Femur (tissue), 1 donor: ENCODE measurements at regions not wholly inside any gene's neighbourhood (a gene's known extent, or its start where the extent isn't known, plus 50 kb on each side); places are given as distances from the start of the nearest gene placed in this dataset.
A peak's percentile ranks its signal among the peaks of the same experiment; 100 is the strongest.
"Not testable (repeated sequence)": the region's sequence is repeated elsewhere in the genome, so short reads cannot be mapped to it uniquely, and the experiment has no call there.

ENCODE experiments used
- DNase-seq: peaks from one replicate; pipeline ENCODE4 v3.0.0-alpha.2; 2017

GRCh38 chr12:97616946-97617345 lies 154.3 kb downstream of the RMST start:
- no peak for DNase-seq

- no peak for DNase-seq
Measured at GRCh38 chr12:97628962-97629361, 166.4 kb downstream of the RMST start.

DNA sequence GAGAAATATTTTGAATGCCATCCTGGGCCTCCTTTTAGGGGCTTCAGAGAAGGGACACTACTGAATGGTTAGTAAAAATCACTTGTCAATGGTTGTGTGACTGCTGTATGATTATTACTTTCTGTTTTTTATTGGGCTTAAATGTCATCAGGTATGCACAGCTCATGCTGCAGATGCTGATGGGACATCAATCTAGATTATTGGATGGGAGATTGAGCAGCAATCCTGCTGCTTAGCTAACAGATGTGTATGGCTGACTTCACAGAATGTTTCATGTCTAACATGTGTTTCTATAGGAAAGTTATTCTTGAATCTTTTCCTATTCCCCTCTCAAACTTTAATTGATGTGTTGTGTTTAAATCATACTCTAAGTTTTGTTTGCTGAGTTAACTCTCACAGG lies 166.8 kb downstream of the RMST start:
- DNase-seq: no peak

DNA sequence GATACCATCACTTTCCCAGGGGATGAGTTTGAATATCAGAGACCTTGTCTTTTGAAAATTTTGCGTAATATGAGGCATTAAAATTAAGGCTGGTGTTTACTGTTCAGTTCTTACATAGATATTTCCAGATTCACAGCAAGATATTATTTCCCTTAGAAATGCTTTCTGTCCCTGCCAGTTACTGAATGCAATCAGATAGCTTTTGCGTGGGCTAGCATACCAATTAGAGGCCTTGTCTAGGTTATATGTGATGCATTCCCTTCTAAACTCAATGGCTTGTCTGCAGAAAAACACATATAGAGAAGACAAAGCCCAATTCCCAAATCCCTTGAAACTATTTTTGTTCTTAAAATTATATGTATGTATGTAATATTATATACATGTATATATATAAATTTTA lies 167.8 kb downstream of the RMST start:
- DNase-seq: no peak

DNA sequence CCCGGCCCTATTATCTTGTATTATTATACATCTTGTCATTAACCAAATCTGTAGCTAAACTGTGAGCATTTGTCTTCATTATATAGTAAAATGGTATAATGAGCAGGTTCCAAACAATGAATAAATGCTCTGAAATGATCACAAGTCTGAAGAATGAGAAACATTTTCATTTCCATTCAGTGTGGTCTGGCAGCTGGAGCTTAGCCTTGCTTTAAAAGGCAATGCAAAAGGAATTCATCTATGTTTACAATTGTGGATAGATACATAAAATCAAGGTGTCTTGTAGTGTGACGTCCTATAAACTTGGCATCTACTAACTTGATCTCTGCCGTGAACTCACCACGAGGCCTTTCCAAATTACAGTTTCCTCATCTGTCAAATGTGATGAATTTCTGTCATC lies 168.3 kb downstream of the RMST start:
- no peak for DNase-seq

GRCh38 chr12:97637770-97638169 lies 175.2 kb downstream of the RMST start:
- DNase-seq: no peak

- no peak for DNase-seq
Measured at GRCh38 chr12:97638739-97639138, 176.1 kb downstream of the RMST start.

DNA sequence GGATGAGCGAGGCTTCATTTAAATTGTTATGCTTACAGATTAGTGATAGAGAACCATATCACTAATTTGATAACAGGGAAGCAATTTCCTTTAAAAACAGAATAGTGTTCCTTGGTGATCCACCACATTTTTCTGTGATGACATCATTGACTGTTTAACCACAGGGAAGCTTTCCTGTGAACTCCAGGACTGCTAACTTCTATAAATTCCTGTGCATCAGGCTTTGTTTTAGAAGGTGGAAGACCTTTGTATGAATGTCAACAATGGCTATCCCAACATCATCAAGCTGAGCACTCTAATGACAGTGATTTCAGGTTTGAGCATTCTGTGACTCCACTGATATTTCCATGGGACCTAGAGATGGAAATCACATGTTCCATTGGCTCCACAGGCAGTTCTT lies 177.1 kb downstream of the RMST start:
- DNase-seq: no peak

DNA sequence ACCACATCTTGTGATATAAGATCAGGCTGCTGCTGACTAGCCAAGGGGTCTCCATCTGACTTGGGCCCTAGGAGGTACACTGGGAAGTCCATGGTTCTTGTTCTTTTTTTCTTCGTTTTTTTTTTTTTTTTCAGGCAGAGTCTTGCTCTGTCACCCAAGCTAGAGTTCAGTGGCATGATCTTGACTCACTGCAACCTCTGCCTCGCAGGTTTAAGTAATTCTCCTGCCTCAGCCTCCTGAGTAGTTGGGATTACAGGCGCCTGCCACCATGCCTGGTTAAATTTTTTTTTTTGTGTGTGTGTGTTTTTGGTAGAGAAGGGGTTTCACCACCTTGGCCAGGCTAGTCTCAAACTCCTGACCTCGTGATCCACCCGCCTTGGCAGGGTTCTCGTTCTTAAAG lies 178.2 kb downstream of the RMST start:
- DNase-seq: no peak

DNA sequence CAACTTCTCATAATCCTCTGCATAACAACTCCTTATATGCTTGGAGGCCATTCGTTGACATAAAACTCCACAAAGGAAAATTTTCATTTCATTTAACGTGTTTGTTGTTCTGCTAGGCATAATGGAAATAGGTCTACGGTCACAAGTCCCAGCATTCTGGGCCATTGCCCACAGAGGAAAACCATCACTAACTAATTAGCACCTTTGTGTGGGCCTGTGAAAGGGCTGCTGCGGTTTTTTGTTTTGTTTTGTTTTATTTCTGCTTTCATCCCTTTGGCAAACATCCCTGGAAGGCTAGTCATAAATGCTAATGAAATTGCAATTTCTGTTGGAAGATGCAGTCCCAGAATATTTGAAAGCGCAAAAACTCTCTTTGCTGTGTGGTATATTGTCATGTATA lies 180.3 kb downstream of the RMST start:
- no peak for DNase-seq

DNA sequence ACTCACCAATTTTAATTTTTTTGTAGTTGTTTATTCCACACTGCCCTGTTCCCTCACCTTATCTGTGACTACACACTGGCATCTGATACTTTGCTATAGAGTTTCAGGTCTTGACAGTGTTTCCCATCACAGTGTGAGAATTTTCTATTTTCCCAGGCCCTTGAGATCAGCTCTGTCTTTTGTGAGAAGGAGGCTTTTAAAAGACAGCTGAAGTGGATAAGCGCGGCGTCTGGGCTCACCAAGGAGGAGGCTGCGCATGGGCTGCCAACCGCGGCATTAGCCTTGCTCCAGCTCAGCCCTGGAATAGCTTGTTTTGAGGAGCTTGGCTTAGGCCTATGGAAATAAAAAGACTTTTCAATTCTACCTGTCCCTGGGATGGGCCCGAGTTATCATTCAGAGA lies 181.3 kb downstream of the RMST start:
- no peak for DNase-seq

DNA sequence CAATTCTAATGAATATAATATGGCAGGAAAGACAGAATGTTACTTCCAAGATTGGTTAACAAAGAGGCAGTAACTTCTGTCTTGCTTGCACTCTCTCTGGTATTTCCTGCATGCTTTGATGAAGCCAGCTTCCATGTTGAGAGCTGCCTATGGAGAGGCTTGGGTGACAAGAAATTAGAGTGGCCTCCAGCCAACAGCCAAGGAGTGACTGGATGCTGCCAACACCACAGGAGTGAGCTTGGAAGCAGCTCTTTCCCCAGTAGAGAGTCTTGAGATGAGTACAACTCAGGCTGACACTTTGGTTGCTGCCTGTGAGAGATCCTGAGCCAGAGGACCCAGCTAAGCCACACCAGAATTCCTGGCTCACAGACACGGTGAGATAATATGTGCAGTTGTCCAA lies 183.1 kb downstream of the RMST start:
- peak; percentile 22 for DNase-seq

GRCh38 chr12:97647142-97647541 lies 184.5 kb downstream of the RMST start:
- no peak for DNase-seq

DNA sequence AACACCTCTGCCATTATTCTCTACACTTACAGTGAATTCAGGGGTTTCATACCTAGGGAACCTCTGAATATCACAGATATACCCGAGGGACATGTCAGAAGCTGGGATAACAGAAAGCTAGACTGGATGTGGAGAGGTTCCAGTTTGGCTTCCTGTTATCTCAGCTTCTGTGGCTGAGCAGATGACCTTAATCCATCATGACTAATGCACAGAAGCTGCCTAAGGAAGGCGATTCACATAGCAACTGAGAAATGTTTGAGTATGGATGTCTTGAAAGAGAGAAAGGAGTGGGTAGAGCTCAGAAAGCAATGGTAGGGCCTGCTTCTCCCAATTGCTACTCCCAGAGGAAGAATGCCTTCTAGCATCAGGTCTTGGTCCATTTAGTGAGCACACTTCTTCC lies 187.6 kb downstream of the RMST start:
- DNase-seq: no peak

GRCh38 chr12:97656548-97656947 lies 193.9 kb downstream of the RMST start:
- not testable (repeated sequence) for DNase-seq

DNA sequence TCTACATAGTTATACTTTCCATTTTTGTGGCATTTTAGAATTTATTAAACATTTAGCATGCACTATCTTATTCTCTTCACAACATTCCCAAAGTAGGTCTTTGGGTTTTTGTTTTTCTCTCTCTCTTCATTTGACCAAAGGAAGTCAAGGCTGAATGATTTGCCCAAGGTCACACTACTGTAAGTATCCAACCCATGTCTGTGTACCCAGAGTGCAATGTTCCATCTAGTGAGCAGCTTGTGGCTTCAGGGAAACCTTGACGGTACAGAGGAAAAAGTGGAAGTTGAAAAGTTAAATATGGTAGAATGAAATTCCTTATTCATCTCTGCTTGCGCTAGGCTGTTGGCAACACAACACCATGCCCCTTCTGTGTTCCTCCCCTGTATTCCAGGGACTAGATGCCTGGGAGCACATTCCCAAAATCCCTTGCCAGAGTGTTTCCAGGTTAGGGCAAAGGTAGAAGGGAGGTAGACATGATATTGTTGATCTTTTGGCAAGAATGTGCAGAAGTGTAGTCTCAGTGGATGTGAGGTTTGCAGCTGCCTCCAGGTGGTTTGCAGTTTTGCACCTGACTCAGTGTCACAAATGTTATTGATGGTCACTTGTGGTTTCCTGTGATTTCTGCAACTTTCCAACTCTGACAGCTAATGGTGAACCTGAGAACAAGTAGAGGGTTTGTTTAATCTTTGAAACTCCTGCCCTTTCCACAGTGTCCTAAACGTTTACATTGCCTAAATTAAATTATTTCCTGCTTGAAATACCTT lies 196.7 kb downstream of the RMST start:
- no peak for DNase-seq

- DNase-seq: no peak
Measured at GRCh38 chr12:97666263-97666662, 203.7 kb downstream of the RMST start.

DNA sequence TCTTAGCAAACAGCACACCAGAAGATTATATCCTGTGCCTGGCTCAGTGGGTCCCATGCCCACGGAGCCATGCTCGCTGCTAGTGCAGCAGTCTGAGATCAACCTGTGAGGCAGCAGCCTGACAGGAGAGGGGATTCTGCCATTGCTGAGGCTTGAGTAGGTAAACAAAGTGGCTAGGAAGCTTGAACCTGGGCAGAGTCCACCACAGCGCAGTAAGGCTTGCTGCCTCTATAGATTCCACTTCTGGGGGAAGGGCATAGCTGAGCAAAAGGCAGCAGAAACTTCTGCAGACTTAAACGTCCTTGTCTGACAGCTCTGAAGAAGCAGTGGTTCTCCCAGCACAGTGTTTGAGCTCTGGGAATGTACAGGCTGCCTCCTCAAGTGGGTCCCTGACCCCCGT lies 210.3 kb downstream of the RMST start:
- DNase-seq: no peak

DNA sequence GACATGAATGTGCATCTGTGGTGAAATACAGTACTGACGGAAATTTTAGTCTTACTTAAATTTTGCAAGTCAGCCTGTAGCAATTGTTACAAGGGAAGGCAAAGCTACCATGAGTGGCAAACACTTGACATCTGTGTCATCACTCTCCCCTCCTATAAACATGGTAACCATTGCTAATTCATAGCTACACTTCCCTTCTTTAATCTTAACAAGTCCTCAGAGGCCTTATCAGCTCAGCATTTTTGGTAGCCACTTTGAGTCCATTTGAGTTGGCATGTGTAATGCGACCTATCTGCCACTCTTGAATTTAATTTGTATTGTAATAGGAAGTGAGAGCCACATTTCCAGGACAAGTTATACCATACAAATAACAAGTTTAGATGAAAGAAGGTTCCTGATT lies 218.1 kb downstream of the RMST start:
- no peak for DNase-seq

DNA sequence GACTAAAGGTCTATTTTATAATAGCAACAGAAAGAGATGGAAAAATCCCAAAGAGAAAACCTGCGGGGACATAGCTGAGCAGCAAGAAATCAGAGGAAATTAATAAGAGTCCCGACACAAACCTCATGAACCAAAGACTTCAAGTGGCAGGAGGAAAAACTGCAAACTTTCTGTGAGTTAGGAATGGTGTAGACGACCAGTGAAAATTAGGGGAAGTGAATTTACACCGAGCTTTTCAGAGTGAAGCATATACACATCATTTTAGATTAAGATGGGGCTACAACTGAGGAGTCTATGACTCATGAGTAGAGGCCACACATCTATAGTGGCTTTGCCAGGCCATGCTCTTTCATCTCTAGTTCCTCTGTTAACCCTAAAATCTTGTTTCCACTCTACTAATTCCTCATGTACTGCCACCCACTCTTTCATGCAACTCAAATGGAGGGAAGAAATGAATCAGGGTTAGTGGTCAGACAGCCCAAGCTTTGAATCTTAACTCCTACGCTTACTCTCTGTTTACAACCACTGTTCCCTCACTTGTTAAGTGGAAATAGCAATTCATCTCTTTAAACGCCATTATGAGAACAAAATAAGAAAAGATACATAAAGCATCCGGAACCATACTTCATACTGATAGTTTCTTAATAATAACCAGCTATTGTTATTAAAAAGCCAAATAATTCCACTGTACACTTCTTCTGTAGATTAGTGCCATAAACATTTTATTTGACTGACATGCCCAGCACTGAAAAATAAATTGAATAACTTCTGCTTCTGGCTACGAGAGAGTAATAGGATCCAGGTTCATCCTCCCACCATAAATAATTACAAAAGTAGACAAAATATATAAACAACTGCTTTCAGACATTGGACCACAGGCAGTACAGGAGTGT lies 219.3 kb downstream of the RMST start:
- no peak for DNase-seq

DNA sequence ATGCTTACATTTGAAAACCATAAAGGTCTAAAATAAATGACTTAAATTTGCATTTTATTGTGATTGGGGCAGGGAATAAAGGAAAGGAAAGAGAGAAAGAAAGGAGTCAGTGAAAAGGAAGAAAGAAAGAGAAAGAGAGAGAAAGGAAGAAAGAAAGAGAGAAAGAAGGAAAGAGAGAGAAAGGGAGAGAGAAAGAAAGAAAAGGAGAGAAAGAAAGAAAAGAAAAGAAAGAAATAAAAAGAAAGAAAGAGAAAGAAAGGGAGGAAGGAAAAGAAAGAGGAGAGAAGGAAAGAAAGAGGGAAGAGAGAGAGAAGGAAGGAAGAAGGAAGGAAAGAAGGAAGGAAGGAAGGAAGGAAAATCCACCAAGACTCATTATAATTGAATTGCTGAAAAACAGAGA lies 222.8 kb downstream of the RMST start:
- no peak for DNase-seq

GRCh38 chr12:97701901-97702300 lies 239.3 kb downstream of the RMST start:
- no peak for DNase-seq

GRCh38 chr12:97711392-97711791 lies 248.8 kb downstream of the RMST start:
- no peak for DNase-seq

DNA sequence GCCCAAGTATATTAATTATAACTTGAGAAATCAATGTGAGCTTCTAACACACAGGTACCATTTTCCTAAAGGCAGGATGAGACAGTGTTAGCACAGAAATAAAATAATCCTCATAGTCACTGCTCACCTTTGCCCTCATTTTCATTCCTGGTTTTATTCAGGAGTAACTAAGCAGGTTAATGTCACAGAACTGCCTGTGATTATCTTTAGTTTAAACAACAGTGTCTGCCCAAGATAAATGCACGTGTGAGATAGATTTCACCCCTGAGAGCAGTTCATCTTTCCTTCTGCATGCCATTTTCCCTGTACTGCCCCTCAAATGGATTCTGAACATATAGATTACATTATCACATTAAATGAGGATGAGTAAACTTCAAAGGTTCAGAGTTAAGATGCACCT lies 250.7 kb downstream of the RMST start:
- no peak for DNase-seq
